ENCODE measurements at regions not wholly inside any gene's neighbourhood (a gene's known extent, or its start where the extent isn't known, plus 50 kb on each side); places are given as distances from the start of the nearest gene placed in this dataset.
"Not testable (repeated sequence)": the region's sequence is repeated elsewhere in the genome, so short reads cannot be mapped to it uniquely, and the experiment has no call there.

- not testable (repeated sequence) for DNase-seq; H3K4me3 Mint-ChIP-seq; H3K4me1 Mint-ChIP-seq (ENCODE audit: low read depth); H3K27me3 Mint-ChIP-seq (ENCODE audit: low read depth); H3K9me3 Mint-ChIP-seq; H3K36me3 Mint-ChIP-seq (ENCODE audit: insufficient read depth); ATAC-seq
These were observed 125.4 kb upstream of the PDE4D start for GRCh38 chr5:60018960-60019359.

- Mint-ChIP-seq H3K9me3 (peaks cover 8% of the 10 kb centered on the region), H3K27me3 (ENCODE audit: low read depth) (no peaks in the 10 kb centered on the region), H3K4me1 (ENCODE audit: low read depth) (no peaks in the 10 kb centered on the region), H3K4me3 (no peak overlapping the region), H3K36me3 (ENCODE audit: insufficient read depth) (no peaks in the 10 kb centered on the region)
- DNase-seq, result no peak
- no peak for ATAC-seq
These were observed 124.6 kb upstream of the PDE4D start for GRCh38 chr5:60018091-60018490.

GRCh38 chr5:60014331-60014730 lies 120.8 kb upstream of the PDE4D start:
- H3K4me3 Mint-ChIP-seq, result no peak overlapping the region
- ATAC-seq (no peak), DNase-seq (no peak)
- H3K36me3 Mint-ChIP-seq (ENCODE audit: insufficient read depth), result no peaks in the 10 kb centered on the region
- no peaks in the 10 kb centered on the region for H3K4me1 Mint-ChIP-seq (ENCODE audit: low read depth)
- peaks cover 8% of the 10 kb centered on the region for H3K9me3 Mint-ChIP-seq
- no peaks in the 10 kb centered on the region for H3K27me3 Mint-ChIP-seq (ENCODE audit: low read depth)

- ATAC-seq, result no peak
- H3K36me3 Mint-ChIP-seq (ENCODE audit: insufficient read depth), result no peaks in the 10 kb centered on the region
- no peak for DNase-seq
These were observed 117.3 kb upstream of the PDE4D start for GRCh38 chr5:60010853-60011252.

GRCh38 chr5:60010328-60010727 lies 116.8 kb upstream of the PDE4D start:
- Mint-ChIP-seq H3K9me3 (no peaks in the 10 kb centered on the region), H3K36me3 (ENCODE audit: insufficient read depth) (no peaks in the 10 kb centered on the region), H3K4me1 (ENCODE audit: low read depth) (no peaks in the 10 kb centered on the region), H3K4me3 (no peak overlapping the region), H3K27me3 (ENCODE audit: low read depth) (no peaks in the 10 kb centered on the region)
- DNase-seq (no peak), ATAC-seq (no peak)

More at GRCh38 chr5:60010853-60011252, 117.3 kb upstream of the PDE4D start:
- Mint-ChIP-seq H3K4me3 (no peak overlapping the region), H3K27me3 (ENCODE audit: low read depth) (no peaks in the 10 kb centered on the region), H3K9me3 (no peaks in the 10 kb centered on the region), H3K4me1 (ENCODE audit: low read depth) (no peaks in the 10 kb centered on the region)

GRCh38 chr5:60007729-60008128 lies 114.2 kb upstream of the PDE4D start:
- DNase-seq, result no peak
- Mint-ChIP-seq H3K9me3 (no peaks in the 10 kb centered on the region), H3K4me3 (no peak overlapping the region), H3K36me3 (ENCODE audit: insufficient read depth) (no peaks in the 10 kb centered on the region), H3K27me3 (ENCODE audit: low read depth) (no peaks in the 10 kb centered on the region), H3K4me1 (ENCODE audit: low read depth) (no peaks in the 10 kb centered on the region)
- no peak for ATAC-seq

- Mint-ChIP-seq H3K36me3 (ENCODE audit: insufficient read depth) (no peaks in the 10 kb centered on the region), H3K4me1 (ENCODE audit: low read depth) (no peaks in the 10 kb centered on the region), H3K27me3 (ENCODE audit: low read depth) (no peaks in the 10 kb centered on the region), H3K4me3 (no peak overlapping the region), H3K9me3 (peaks cover 10% of the 10 kb centered on the region)
- ATAC-seq, result no peak
- no peak for DNase-seq
These were observed 105.5 kb upstream of the PDE4D start for GRCh38 chr5:59999056-59999455.

GRCh38 chr5:59992206-59992605 lies 98.7 kb upstream of the PDE4D start:
- H3K4me3 Mint-ChIP-seq, result no peak overlapping the region
- DNase-seq, result no peak
- no peak for ATAC-seq
- no peaks in the 10 kb centered on the region for H3K36me3 Mint-ChIP-seq (ENCODE audit: insufficient read depth)
- no peaks in the 10 kb centered on the region for H3K9me3 Mint-ChIP-seq
- no peaks in the 10 kb centered on the region for H3K27me3 Mint-ChIP-seq (ENCODE audit: low read depth)
- H3K4me1 Mint-ChIP-seq (ENCODE audit: low read depth), result no peaks in the 10 kb centered on the region

GRCh38 chr5:59988396-59988795 lies 94.9 kb upstream of the PDE4D start:
- no peak for DNase-seq
- Mint-ChIP-seq H3K27me3 (ENCODE audit: low read depth) (no peaks in the 10 kb centered on the region), H3K36me3 (ENCODE audit: insufficient read depth) (no peaks in the 10 kb centered on the region), H3K4me3 (no peak overlapping the region), H3K9me3 (no peaks in the 10 kb centered on the region), H3K4me1 (ENCODE audit: low read depth) (no peaks in the 10 kb centered on the region)
- no peak for ATAC-seq

- ATAC-seq, result no peak
- DNase-seq, result no peak
- H3K4me1 Mint-ChIP-seq (ENCODE audit: low read depth), result no peaks in the 10 kb centered on the region
These were observed 82.8 kb upstream of the PDE4D start for GRCh38 chr5:59976342-59976741.

GRCh38 chr5:59972043-59972442 lies 78.5 kb upstream of the PDE4D start:
- H3K4me1 Mint-ChIP-seq (ENCODE audit: low read depth), result no peaks in the 10 kb centered on the region
- DNase-seq (no peak), ATAC-seq (no peak)
- H3K36me3 Mint-ChIP-seq (ENCODE audit: insufficient read depth), result no peaks in the 10 kb centered on the region
- peaks cover 11% of the 10 kb centered on the region for H3K9me3 Mint-ChIP-seq
- H3K4me3 Mint-ChIP-seq, result no peak overlapping the region
- H3K27me3 Mint-ChIP-seq (ENCODE audit: low read depth), result no peaks in the 10 kb centered on the region

More at GRCh38 chr5:59976342-59976741, 82.8 kb upstream of the PDE4D start:
- Mint-ChIP-seq H3K9me3 (peaks cover 11% of the 10 kb centered on the region), H3K4me3 (no peak overlapping the region), H3K27me3 (ENCODE audit: low read depth) (no peaks in the 10 kb centered on the region), H3K36me3 (ENCODE audit: insufficient read depth) (no peaks in the 10 kb centered on the region)

GRCh38 chr5:59959330-59959729 lies 65.8 kb upstream of the PDE4D start:
- Mint-ChIP-seq H3K27me3 (ENCODE audit: low read depth) (no peaks in the 10 kb centered on the region), H3K4me3 (no peak overlapping the region), H3K9me3 (peaks cover 3% of the 10 kb centered on the region), H3K36me3 (ENCODE audit: insufficient read depth) (no peaks in the 10 kb centered on the region), H3K4me1 (ENCODE audit: low read depth) (no peaks in the 10 kb centered on the region)
- no peak for DNase-seq
- no peak for ATAC-seq

- no peaks in the 10 kb centered on the region for H3K4me1 Mint-ChIP-seq (ENCODE audit: low read depth)
- no peak overlapping the region for H3K4me3 Mint-ChIP-seq
- H3K36me3 Mint-ChIP-seq (ENCODE audit: insufficient read depth), result no peaks in the 10 kb centered on the region
- ATAC-seq (no peak), DNase-seq (no peak)
- H3K9me3 Mint-ChIP-seq, result peaks cover 3% of the 10 kb centered on the region
- H3K27me3 Mint-ChIP-seq (ENCODE audit: low read depth), result no peaks in the 10 kb centered on the region
These were observed 62.7 kb upstream of the PDE4D start for GRCh38 chr5:59956130-59956783.

GRCh38 chr5:59955241-59955640 lies 61.7 kb upstream of the PDE4D start:
- no peaks in the 10 kb centered on the region for H3K4me1 Mint-ChIP-seq (ENCODE audit: low read depth)
- no peaks in the 10 kb centered on the region for H3K36me3 Mint-ChIP-seq (ENCODE audit: insufficient read depth)
- no peaks in the 10 kb centered on the region for H3K27me3 Mint-ChIP-seq (ENCODE audit: low read depth)
- no peak overlapping the region for H3K4me3 Mint-ChIP-seq
- ATAC-seq, result no peak
- peaks cover 3% of the 10 kb centered on the region for H3K9me3 Mint-ChIP-seq
- no peak for DNase-seq

GRCh38 chr5:59943452-59944113 lies 50.1 kb upstream of the PDE4D start:
- H3K4me3 Mint-ChIP-seq, result no peak overlapping the region
- H3K4me1 Mint-ChIP-seq (ENCODE audit: low read depth), result no peaks in the 10 kb centered on the region
- DNase-seq (no peak), ATAC-seq (no peak)
- peaks cover 12% of the 10 kb centered on the region for H3K9me3 Mint-ChIP-seq
- no peaks in the 10 kb centered on the region for H3K36me3 Mint-ChIP-seq (ENCODE audit: insufficient read depth)
- H3K27me3 Mint-ChIP-seq (ENCODE audit: low read depth), result no peaks in the 10 kb centered on the region
